ENCODE measurements at regions not wholly inside any gene's neighbourhood (a gene's known extent, or its start where the extent isn't known, plus 50 kb on each side); places are given as distances from the start of the nearest gene placed in this dataset.

DNA sequence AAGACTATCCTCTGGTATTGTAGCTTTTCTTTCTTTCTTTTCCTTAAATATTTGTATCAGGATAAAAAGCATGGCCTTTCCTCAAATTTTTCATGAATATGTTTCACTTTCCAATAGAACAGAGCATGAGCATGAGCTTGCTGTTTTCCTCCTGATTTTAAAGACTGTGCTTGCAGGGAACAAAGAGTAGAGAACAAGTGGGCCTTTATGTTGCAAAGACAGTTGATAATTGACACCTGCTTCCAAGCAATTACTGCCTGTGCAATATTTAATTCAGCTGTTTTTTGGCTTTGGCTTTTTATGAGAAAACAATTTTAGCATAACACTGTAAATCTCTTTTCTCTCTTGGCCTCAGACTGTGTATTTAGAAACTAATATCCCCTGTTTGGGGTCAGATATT, 263.6 kb upstream of the AZI2 start:
- TF ChIP-seq, protein P1, sequence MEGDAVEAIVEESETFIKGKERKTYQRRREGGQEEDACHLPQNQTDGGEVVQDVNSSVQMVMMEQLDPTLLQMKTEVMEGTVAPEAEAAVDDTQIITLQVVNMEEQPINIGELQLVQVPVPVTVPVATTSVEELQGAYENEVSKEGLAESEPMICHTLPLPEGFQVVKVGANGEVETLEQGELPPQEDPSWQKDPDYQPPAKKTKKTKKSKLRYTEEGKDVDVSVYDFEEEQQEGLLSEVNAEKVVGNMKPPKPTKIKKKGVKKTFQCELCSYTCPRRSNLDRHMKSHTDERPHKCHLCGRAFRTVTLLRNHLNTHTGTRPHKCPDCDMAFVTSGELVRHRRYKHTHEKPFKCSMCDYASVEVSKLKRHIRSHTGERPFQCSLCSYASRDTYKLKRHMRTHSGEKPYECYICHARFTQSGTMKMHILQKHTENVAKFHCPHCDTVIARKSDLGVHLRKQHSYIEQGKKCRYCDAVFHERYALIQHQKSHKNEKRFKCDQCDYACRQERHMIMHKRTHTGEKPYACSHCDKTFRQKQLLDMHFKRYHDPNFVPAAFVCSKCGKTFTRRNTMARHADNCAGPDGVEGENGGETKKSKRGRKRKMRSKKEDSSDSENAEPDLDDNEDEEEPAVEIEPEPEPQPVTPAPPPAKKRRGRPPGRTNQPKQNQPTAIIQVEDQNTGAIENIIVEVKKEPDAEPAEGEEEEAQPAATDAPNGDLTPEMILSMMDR (IDR thresholded peaks at IDR 0.05), result no peak
- no peak for TF ChIP-seq POLR2A (IDR thresholded peaks at IDR 0.05)

Data from lower leg skin (tissue), 3 donors.